ENCODE measurements at regions not wholly inside any gene's neighbourhood (a gene's known extent, or its start where the extent isn't known, plus 50 kb on each side); places are given as distances from the start of the nearest gene placed in this dataset.

GRCh38 chr1:98056781-98057180 is 135.9 kb upstream of the DPYD start:
- H3K36me3 ChIP-seq (ENCODE audit: control insufficient read depth, insufficient read depth, low read length): no peaks in the 10 kb centered on the region
- CTCF ChIA-PET: interaction anchor here (0.7 to 3.5 kb wide), 2 partner anchors 231 to 412 kb away, joined by 3 to 23 read pairs; no protein-coding TSS in a partner anchor
- no peak overlapping the region for H3K4me3 ChIP-seq (ENCODE audit: low read depth, low read length)
- POLR2A ChIA-PET: no interaction called here
- TF ChIP-seq, protein P1, sequence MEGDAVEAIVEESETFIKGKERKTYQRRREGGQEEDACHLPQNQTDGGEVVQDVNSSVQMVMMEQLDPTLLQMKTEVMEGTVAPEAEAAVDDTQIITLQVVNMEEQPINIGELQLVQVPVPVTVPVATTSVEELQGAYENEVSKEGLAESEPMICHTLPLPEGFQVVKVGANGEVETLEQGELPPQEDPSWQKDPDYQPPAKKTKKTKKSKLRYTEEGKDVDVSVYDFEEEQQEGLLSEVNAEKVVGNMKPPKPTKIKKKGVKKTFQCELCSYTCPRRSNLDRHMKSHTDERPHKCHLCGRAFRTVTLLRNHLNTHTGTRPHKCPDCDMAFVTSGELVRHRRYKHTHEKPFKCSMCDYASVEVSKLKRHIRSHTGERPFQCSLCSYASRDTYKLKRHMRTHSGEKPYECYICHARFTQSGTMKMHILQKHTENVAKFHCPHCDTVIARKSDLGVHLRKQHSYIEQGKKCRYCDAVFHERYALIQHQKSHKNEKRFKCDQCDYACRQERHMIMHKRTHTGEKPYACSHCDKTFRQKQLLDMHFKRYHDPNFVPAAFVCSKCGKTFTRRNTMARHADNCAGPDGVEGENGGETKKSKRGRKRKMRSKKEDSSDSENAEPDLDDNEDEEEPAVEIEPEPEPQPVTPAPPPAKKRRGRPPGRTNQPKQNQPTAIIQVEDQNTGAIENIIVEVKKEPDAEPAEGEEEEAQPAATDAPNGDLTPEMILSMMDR (IDR thresholded peaks at IDR 0.05; ENCODE audit: insufficient read depth, low read depth, low read length): no peak
- H3K27me3 ChIP-seq (ENCODE audit: control insufficient read depth, insufficient read depth, low read length): no peaks in the 10 kb centered on the region
- no peak for DNase-seq (ENCODE audit: low read depth)

DNA sequence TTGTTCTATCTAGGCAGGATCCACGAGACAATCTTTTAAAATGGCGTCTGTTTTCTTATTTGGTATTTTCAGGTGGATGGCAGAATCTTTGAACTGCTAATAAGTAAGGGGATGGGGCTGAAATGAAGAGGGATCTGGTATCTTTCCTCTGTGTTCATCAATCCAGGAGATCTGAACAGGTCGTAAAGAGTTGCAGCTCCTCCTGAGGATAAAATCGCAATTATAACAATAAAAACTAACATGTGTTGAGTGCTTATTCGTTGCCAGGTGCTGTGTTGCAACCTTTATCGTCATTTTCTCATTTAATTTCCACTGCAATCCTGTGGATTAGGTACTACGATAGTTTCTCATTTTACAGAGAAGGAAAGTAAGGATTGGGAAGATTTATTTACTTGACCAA is 134.6 kb upstream of the DPYD start:
- no peaks in the 10 kb centered on the region for H3K27me3 ChIP-seq (ENCODE audit: control insufficient read depth, insufficient read depth, low read length)
- no peak for DNase-seq (ENCODE audit: low read depth)
- CTCF ChIA-PET: interaction anchor here (0.7 to 3.5 kb wide), 4 partner anchors 17 to 413 kb away, joined by 3 to 23 read pairs (median 4); no protein-coding TSS in a partner anchor
- no peak overlapping the region for H3K4me3 ChIP-seq (ENCODE audit: low read depth, low read length)
- POLR2A ChIA-PET: no interaction called here
- TF ChIP-seq, protein P1 (IDR thresholded peaks at IDR 0.05; ENCODE audit: insufficient read depth, low read depth, low read length): no peak
- H3K36me3 ChIP-seq (ENCODE audit: control insufficient read depth, insufficient read depth, low read length): no peaks in the 10 kb centered on the region

- ChIA-PET CTCF (interaction anchor here (0.6 to 3.5 kb wide), 10 partner anchors 17 to 419 kb away, joined by 3 to 23 read pairs (median 4); no protein-coding TSS in a partner anchor), POLR2A (no interaction called here)
- DNase-seq (ENCODE audit: low read depth): no peak
- H3K27me3 ChIP-seq (ENCODE audit: control insufficient read depth, insufficient read depth, low read length): no peaks in the 10 kb centered on the region
- no peak overlapping the region for H3K4me3 ChIP-seq (ENCODE audit: low read depth, low read length)
- no peaks in the 10 kb centered on the region for H3K36me3 ChIP-seq (ENCODE audit: control insufficient read depth, insufficient read depth, low read length)
- TF ChIP-seq, protein P1 (IDR thresholded peaks at IDR 0.05; ENCODE audit: insufficient read depth, low read depth, low read length): no peak
These were observed 134.0 kb upstream of the DPYD start for GRCh38 chr1:98054786-98055185.

- Histone ChIP-seq H3K36me3 (ENCODE audit: control insufficient read depth, insufficient read depth, low read length) (no peaks in the 10 kb centered on the region), H3K27me3 (ENCODE audit: control insufficient read depth, insufficient read depth, low read length) (no peaks in the 10 kb centered on the region), H3K4me3 (ENCODE audit: low read depth, low read length) (no peak overlapping the region)
- POLR2A ChIA-PET: no interaction called here
- CTCF ChIA-PET: interaction anchor here (0.6 to 3.5 kb wide), 15 partner anchors 15 to 811 kb away, joined by 3 to 23 read pairs (median 4); no protein-coding TSS in a partner anchor
- DNase-seq (ENCODE audit: low read depth): no peak
- TF ChIP-seq, protein P1 (IDR thresholded peaks at IDR 0.05; ENCODE audit: insufficient read depth, low read depth, low read length): no peak
These were observed 133.5 kb upstream of the DPYD start for GRCh38 chr1:98054367-98054701.

DNA sequence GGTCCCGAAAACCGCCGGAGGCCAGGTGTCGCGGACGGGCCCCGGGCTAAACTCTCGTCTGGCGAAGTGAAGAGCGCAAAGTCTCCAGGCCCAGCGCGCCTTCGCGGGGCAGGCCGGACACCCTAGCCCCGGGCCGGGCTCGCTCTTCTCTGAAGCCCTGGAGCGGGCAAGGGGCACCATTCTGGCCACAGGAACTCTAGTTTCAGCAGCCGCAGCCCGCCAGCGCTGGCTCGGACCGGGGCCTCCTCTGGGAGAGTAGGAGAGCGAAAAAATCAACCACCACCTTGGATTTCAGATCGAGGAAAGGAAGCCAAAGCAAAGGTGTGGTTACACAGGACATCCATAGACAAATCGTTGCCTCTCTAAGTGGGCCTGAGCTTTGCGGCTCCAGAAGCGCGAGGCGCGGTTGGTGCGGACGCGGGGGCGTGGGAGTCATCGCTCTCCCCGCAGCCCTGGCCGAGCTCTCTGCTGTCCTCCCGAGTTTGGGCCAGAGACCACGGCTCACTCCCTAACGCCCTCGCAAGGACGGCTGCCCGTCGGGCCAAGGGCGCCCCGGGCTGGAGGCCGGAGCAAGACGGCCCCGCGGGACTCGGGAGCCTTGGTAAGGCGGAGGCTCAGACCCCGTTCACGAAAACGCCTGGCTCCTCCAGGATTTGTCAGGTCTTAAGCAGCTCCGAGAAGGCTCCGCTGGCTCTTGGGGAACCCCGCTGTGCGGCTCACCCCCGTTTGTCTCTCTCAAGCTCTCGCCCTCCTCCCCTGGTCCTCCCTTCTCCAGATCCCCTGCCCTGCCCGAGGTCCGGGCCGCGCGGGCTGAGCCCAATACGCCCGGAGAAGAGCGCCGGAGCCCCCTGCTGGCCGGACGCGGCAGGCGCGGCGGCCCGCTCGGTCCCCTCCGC is 132.9 kb upstream of the DPYD start:
- H3K27me3 ChIP-seq (ENCODE audit: control insufficient read depth, insufficient read depth, low read length): no peaks in the 10 kb centered on the region
- TF ChIP-seq, protein P1 (IDR thresholded peaks at IDR 0.05; ENCODE audit: insufficient read depth, low read depth, low read length): peak; percentile 53
- DNase-seq (ENCODE audit: low read depth): no peak
- peak overlapping the region; percentile 45 for H3K4me3 ChIP-seq (ENCODE audit: low read depth, low read length)
- CTCF ChIA-PET: interaction anchor here (0.7 to 3.5 kb wide), 20 partner anchors 14 to 810 kb away, joined by 3 to 23 read pairs (median 4); no protein-coding TSS in a partner anchor
- no peaks in the 10 kb centered on the region for H3K36me3 ChIP-seq (ENCODE audit: control insufficient read depth, insufficient read depth, low read length)
- POLR2A ChIA-PET: no interaction called here
